HCT116 (cell line): ENCODE measurements at regions not wholly inside any gene's neighbourhood (a gene's known extent, or its start where the extent isn't known, plus 50 kb on each side); places are given as distances from the start of the nearest gene placed in this dataset.

Experiments used
- ATAC-seq: fragments of 200-7000 bp; cut with Tn5 transposase; 2 replicates; pipeline ENCODE4 v1.9.1; 2020; ENCODE audit warnings: mild to moderate bottlenecking, moderate library complexity
- BruUV-seq: library from RNA; stranded (reverse); fragments of 400-500 nt; replicated peaks from 2 replicates; lab custom pipeline; 2021; lab: Mats Ljungman, UMichigan
- CTCF ChIA-PET: fragments of 300-600 bp; sonication (Branson Sonifier 250); formaldehyde crosslinking; loops from one replicate; lab custom pipeline; 2021; ENCODE audit warnings: antibody characterized with exemption; lab: Charles Lee
- POLR2A ChIA-PET: fragments of 300-600, 350-600 bp; sonication (Branson Sonifier 250); formaldehyde crosslinking; loops from one replicate; lab custom pipeline; 2021; ENCODE audit warnings: antibody characterized with exemption; lab: Charles Lee
- RAD21 ChIA-PET, 2 experiments: fragments of 300-600 bp; sonication (Branson Sonifier 250); formaldehyde crosslinking; loops; one replicate each; lab custom pipeline; 2023; ENCODE audit warnings: low total read pairs in 2 of 2; ENCODE audit not compliant: uncharacterized antibody in 2 of 2, unreplicated experiment in 2 of 2, low non-redundant PET in 1 of 2; lab: Charles Lee
- DNase-seq: peaks from one replicate; pipeline ENCODE4 v3.0.0-alpha.2; 2010; ENCODE audit warnings: low read depth, low spot score
- H2AFZ ChIP-seq: fragments of 200-600 bp; shearing (Covaris generic), sonication (generic); 2 replicates; pipeline ENCODE4 v1.6.1; 2017; ENCODE audit warnings: low read depth, mixed run types, mixed read lengths, antibody characterized with exemption, low read length; ENCODE audit not compliant: poor library complexity, severe bottlenecking
- H3K27ac ChIP-seq: 2 replicates; pipeline ENCODE4 v1.5.1; 2012; ENCODE audit warnings: low read depth, low read length
- H3K27me3 ChIP-seq: fragments of 200-600 bp; sonication (generic); 2 replicates; pipeline ENCODE4 v1.6.1; 2016; ENCODE audit warnings: mixed run types, low read length, mixed read lengths; ENCODE audit not compliant: insufficient read depth
- H3K36me3 ChIP-seq, 2 experiments: fragments of 200-500 bp in 1 of 2; fragments of 200-600 bp in 1 of 2; sonication (Bioruptor generic) in 1 of 2; sonication (generic) in 1 of 2; 2 replicates each; pipeline versions ENCODE4 v1.5.1 to v1.6.1; 2014 to 2016; ENCODE audit warnings: low read length in 2 of 2, inconsistent platforms in 1 of 2, mixed read lengths in 1 of 2, mixed run types in 1 of 2; ENCODE audit not compliant: insufficient read depth in 2 of 2, control insufficient read depth in 1 of 2
- H3K4me1 ChIP-seq, 2 experiments: fragments of 200-600 bp in 1 of 2; sonication (generic) in 1 of 2; 2 replicates each; pipeline versions ENCODE4 v1.5.1 to v1.6.1; 2012 to 2017; ENCODE audit warnings: low read length in 2 of 2, inconsistent platforms in 1 of 2, mild to moderate bottlenecking in 1 of 2, mixed read lengths in 1 of 2, mixed run types in 1 of 2, moderate library complexity in 1 of 2; ENCODE audit not compliant: insufficient read depth in 2 of 2, control insufficient read depth in 1 of 2
- H3K4me2 ChIP-seq: fragments of 200-600 bp; sonication (generic); 2 replicates; pipeline ENCODE4 v1.6.1; 2017; ENCODE audit warnings: mixed run types, low read length, mixed read lengths
- H3K4me3 ChIP-seq, 2 experiments: fragments of 200-600 bp in 1 of 2; sonication (generic) in 1 of 2; replicated peaks in 1 of 2; 2 replicates each; pipeline ENCODE4 v1.5.1; 2011 to 2016; ENCODE audit warnings: low read length in 2 of 2, control low read depth in 1 of 2, low read depth in 1 of 2, mild to moderate bottlenecking in 1 of 2, mixed read lengths in 1 of 2, mixed run types in 1 of 2
- H3K79me2 ChIP-seq: fragments of 200-600 bp; sonication (generic); 2 replicates; pipeline ENCODE4 v1.6.1; 2017; ENCODE audit warnings: mild to moderate bottlenecking, mixed run types, low read length, moderate library complexity, mixed read lengths; ENCODE audit not compliant: insufficient read depth
- H3K9ac ChIP-seq: fragments of 200-600 bp; sonication (generic); 2 replicates; pipeline ENCODE4 v1.6.1; 2016; ENCODE audit warnings: low read length, mixed read lengths
- H3K9me2 ChIP-seq: fragments of 200-600 bp; sonication (generic), shearing (Covaris generic); 2 replicates; pipeline ENCODE4 v1.6.1; 2017; ENCODE audit warnings: mixed run types, mild to moderate bottlenecking, moderate library complexity; ENCODE audit not compliant: insufficient read depth
- H3K9me3 ChIP-seq, 2 experiments: fragments of 200-500 bp in 1 of 2; fragments of 200-600 bp in 1 of 2; sonication (Bioruptor generic) in 1 of 2; sonication (generic) in 1 of 2; 2 replicates each; pipeline ENCODE4 v1.6.1; 2014 to 2017; ENCODE audit warnings: low read length in 2 of 2, mixed read lengths in 2 of 2, inconsistent platforms in 1 of 2, low read depth in 1 of 2, mild to moderate bottlenecking in 1 of 2, mixed run types in 1 of 2, moderate library complexity in 1 of 2; ENCODE audit not compliant: control insufficient read depth in 1 of 2, insufficient read depth in 1 of 2
- H4K20me1 ChIP-seq: fragments of 200-600 bp; sonication (generic), shearing (Covaris generic); 2 replicates; pipeline ENCODE4 v1.6.1; 2017; ENCODE audit warnings: mixed run types, mild to moderate bottlenecking, moderate library complexity; ENCODE audit not compliant: insufficient read depth
- CBX3 ChIP-seq: IDR thresholded peaks from 2 replicates; pipeline ENCODE4 v1.6.1; 2012; ENCODE audit warnings: low read depth
- CEBPB ChIP-seq: IDR thresholded peaks from 2 replicates; pipeline ENCODE4 v1.6.1; 2012; ENCODE audit warnings: low read depth
- EGR1 ChIP-seq: IDR thresholded peaks from 2 replicates; pipeline ENCODE4 v1.6.1; 2012; ENCODE audit warnings: low read depth
- ELF1 ChIP-seq: IDR thresholded peaks from 2 replicates; pipeline ENCODE4 v1.6.1; 2012; ENCODE audit warnings: low read depth, borderline replicate concordance
- EZH2 ChIP-seq: fragments of 200-600 bp; sonication (generic); IDR thresholded peaks from 2 replicates; pipeline ENCODE4 v1.6.1; 2017; ENCODE audit warnings: antibody characterized with exemption, mixed run types
- EZH2phosphoT487 ChIP-seq: fragments of 200-600 bp; IDR thresholded peaks from 2 replicates; pipeline ENCODE4 v1.6.1; 2018; ENCODE audit warnings: antibody characterized with exemption, borderline replicate concordance
- JUND ChIP-seq: IDR thresholded peaks from 2 replicates; pipeline ENCODE4 v1.6.1; 2012
- POLR2AphosphoS5 ChIP-seq: IDR thresholded peaks from 2 replicates; pipeline ENCODE4 v1.6.1; 2011; ENCODE audit warnings: mild to moderate bottlenecking, low read depth, low read length, moderate library complexity
- SP1 ChIP-seq: IDR thresholded peaks from 2 replicates; pipeline ENCODE4 v1.6.1; 2012; ENCODE audit warnings: low read depth
- TCF7L2 ChIP-seq: IDR thresholded peaks from 2 replicates; pipeline ENCODE4 v1.7.0; 2011; ENCODE audit warnings: borderline replicate concordance, inconsistent platforms; ENCODE audit not compliant: insufficient read depth, insufficient read length; ENCODE audit errors: extremely low read depth
- YY1 ChIP-seq: IDR thresholded peaks from 2 replicates; pipeline ENCODE4 v1.6.1; 2011; ENCODE audit warnings: low read length, low read depth, moderate library complexity, mild to moderate bottlenecking; ENCODE audit not compliant: insufficient replicate concordance; ENCODE audit errors: extremely low read depth
- ZFX ChIP-seq: fragments of 450-650 bp; IDR thresholded peaks from 2 replicates; pipeline ENCODE4 v1.6.1; 2017
- ZNF274 ChIP-seq: fragments of 200-500 bp; sonication (Bioruptor generic); IDR thresholded peaks from 2 replicates; pipeline ENCODE4 v1.6.1; 2014; ENCODE audit warnings: mild to moderate bottlenecking, low read depth, low read length, inconsistent platforms
- intact Hi-C: fragments of 100-400 bp; cut with micrococcal nuclease; formaldehyde crosslinking; loops from 2 replicates; pipeline ENCODE4 v1.10.0; 2022
- TF ChIP-seq, protein P1 (sequence below): IDR thresholded peaks from 2 replicates; pipeline ENCODE4 v1.6.1; 2012
- TF ChIP-seq, protein P2 (sequence below): IDR thresholded peaks from 2 replicates; pipeline ENCODE4 v1.6.1; 2011; ENCODE audit warnings: mild to moderate bottlenecking, low read length, moderate library complexity; ENCODE audit not compliant: insufficient replicate concordance; ENCODE audit errors: extremely low read depth
- TF ChIP-seq, protein P3 (sequence below): IDR thresholded peaks from 2 replicates; pipeline ENCODE4 v1.6.1; 2012
- TF ChIP-seq, protein P4 (sequence below), 3 experiments: fragments of 200-600 bp in 1 of 3; sonication (generic) in 1 of 3; IDR thresholded peaks in 2 of 3; conservative IDR thresholded peaks in 1 of 3; 2 replicates each; pipeline ENCODE4 v1.5.1; 2012 to 2017; ENCODE audit warnings: low read depth in 2 of 3, low read length in 2 of 3, antibody characterized with exemption in 1 of 3, borderline replicate concordance in 1 of 3, control low read depth in 1 of 3, mild to moderate bottlenecking in 1 of 3, mixed read lengths in 1 of 3, mixed run types in 1 of 3, moderate library complexity in 1 of 3; ENCODE audit not compliant: insufficient read depth in 1 of 3
- TF ChIP-seq, protein P5 (sequence below): IDR thresholded peaks from 2 replicates; pipeline ENCODE4 v1.6.1; 2012; ENCODE audit warnings: low read depth

DNA sequence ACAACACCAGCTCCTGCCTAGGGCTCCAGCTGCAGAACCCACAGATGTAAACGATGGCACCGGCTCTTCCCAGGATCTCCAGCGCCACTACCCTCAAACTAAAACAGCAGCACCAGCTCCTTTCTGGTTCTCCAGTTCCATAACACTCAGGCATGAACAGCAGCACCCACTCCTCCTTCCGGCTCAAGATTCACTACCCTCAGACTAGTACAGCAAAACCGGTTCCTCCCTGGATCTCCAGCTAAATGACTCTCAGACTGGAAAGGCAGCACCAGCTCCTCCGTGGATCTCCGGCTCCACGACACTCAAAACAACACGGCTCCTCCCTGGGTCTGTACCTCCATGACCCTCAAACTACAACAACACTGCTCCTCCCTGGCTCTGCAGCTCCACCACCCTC is 325.0 kb downstream of the PREX1 start:
- no peak for DNase-seq
- H3K36me3 ChIP-seq: no peaks in the 10 kb centered on the region
- RAD21 ChIA-PET: no interaction called here
- no peak overlapping the region for H3K27ac ChIP-seq
- POLR2A ChIA-PET: no interaction called here
- no peak overlapping the region for H3K9ac ChIP-seq
- H3K9me3 ChIP-seq: no peaks in the 10 kb centered on the region
- no peaks in the 10 kb centered on the region for H3K79me2 ChIP-seq
- no peak for ATAC-seq
- no peak overlapping the region for H2AFZ ChIP-seq
- BruUV-seq: no TSS peak
- CTCF ChIA-PET: no interaction called here
- intact Hi-C loops: no loop called here
- no peak overlapping the region for H3K4me3 ChIP-seq
- no peak overlapping the region for H3K4me2 ChIP-seq
- H4K20me1 ChIP-seq: no peaks in the 10 kb centered on the region
- TF ChIP-seq, protein P1, sequence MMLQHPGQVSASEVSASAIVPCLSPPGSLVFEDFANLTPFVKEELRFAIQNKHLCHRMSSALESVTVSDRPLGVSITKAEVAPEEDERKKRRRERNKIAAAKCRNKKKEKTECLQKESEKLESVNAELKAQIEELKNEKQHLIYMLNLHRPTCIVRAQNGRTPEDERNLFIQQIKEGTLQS: no peak
- TF ChIP-seq POLR2AphosphoS5: no peak
- TF ChIP-seq ZNF274: no peak
- no peak for TF ChIP-seq EZH2phosphoT487
- TF ChIP-seq EGR1: no peak
- TF ChIP-seq TCF7L2: no peak
- no peak for TF ChIP-seq CBX3
- no peak for TF ChIP-seq JUND
- TF ChIP-seq, protein P2, sequence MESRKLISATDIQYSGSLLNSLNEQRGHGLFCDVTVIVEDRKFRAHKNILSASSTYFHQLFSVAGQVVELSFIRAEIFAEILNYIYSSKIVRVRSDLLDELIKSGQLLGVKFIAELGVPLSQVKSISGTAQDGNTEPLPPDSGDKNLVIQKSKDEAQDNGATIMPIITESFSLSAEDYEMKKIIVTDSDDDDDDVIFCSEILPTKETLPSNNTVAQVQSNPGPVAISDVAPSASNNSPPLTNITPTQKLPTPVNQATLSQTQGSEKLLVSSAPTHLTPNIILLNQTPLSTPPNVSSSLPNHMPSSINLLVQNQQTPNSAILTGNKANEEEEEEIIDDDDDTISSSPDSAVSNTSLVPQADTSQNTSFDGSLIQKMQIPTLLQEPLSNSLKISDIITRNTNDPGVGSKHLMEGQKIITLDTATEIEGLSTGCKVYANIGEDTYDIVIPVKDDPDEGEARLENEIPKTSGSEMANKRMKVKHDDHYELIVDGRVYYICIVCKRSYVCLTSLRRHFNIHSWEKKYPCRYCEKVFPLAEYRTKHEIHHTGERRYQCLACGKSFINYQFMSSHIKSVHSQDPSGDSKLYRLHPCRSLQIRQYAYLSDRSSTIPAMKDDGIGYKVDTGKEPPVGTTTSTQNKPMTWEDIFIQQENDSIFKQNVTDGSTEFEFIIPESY: no peak
- TF ChIP-seq, protein P3, sequence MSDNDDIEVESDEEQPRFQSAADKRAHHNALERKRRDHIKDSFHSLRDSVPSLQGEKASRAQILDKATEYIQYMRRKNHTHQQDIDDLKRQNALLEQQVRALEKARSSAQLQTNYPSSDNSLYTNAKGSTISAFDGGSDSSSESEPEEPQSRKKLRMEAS: no peak
- TF ChIP-seq EZH2: no peak
- TF ChIP-seq YY1: no peak
- TF ChIP-seq, protein P4, sequence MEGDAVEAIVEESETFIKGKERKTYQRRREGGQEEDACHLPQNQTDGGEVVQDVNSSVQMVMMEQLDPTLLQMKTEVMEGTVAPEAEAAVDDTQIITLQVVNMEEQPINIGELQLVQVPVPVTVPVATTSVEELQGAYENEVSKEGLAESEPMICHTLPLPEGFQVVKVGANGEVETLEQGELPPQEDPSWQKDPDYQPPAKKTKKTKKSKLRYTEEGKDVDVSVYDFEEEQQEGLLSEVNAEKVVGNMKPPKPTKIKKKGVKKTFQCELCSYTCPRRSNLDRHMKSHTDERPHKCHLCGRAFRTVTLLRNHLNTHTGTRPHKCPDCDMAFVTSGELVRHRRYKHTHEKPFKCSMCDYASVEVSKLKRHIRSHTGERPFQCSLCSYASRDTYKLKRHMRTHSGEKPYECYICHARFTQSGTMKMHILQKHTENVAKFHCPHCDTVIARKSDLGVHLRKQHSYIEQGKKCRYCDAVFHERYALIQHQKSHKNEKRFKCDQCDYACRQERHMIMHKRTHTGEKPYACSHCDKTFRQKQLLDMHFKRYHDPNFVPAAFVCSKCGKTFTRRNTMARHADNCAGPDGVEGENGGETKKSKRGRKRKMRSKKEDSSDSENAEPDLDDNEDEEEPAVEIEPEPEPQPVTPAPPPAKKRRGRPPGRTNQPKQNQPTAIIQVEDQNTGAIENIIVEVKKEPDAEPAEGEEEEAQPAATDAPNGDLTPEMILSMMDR (IDR thresholded peaks at IDR 0.05 in 2 of 3, conservative IDR thresholded peaks at IDR 0.05 in 1 of 3; ENCODE audit: borderline replicate concordance in 1 of 3, insufficient read depth in 1 of 3, low read depth in 2 of 3, low read length in 2 of 3): no peak
- TF ChIP-seq, protein P5, sequence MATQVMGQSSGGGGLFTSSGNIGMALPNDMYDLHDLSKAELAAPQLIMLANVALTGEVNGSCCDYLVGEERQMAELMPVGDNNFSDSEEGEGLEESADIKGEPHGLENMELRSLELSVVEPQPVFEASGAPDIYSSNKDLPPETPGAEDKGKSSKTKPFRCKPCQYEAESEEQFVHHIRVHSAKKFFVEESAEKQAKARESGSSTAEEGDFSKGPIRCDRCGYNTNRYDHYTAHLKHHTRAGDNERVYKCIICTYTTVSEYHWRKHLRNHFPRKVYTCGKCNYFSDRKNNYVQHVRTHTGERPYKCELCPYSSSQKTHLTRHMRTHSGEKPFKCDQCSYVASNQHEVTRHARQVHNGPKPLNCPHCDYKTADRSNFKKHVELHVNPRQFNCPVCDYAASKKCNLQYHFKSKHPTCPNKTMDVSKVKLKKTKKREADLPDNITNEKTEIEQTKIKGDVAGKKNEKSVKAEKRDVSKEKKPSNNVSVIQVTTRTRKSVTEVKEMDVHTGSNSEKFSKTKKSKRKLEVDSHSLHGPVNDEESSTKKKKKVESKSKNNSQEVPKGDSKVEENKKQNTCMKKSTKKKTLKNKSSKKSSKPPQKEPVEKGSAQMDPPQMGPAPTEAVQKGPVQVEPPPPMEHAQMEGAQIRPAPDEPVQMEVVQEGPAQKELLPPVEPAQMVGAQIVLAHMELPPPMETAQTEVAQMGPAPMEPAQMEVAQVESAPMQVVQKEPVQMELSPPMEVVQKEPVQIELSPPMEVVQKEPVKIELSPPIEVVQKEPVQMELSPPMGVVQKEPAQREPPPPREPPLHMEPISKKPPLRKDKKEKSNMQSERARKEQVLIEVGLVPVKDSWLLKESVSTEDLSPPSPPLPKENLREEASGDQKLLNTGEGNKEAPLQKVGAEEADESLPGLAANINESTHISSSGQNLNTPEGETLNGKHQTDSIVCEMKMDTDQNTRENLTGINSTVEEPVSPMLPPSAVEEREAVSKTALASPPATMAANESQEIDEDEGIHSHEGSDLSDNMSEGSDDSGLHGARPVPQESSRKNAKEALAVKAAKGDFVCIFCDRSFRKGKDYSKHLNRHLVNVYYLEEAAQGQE: no peak
- no peak for TF ChIP-seq ZFX
- no peak for TF ChIP-seq CEBPB
- no peak for TF ChIP-seq ELF1
- no peak for TF ChIP-seq SP1
- H3K27me3 ChIP-seq: peaks cover 31% of the 10 kb centered on the region
- no peaks in the 10 kb centered on the region for H3K4me1 ChIP-seq
- H3K9me2 ChIP-seq: no peaks in the 10 kb centered on the region
